SKM-1 (cell line): ENCODE measurements at regions not wholly inside any gene's neighbourhood (a gene's known extent, or its start where the extent isn't known, plus 50 kb on each side); places are given as distances from the start of the nearest gene placed in this dataset.

Experiments
- DNase-seq: peaks from one replicate; lab custom pipeline; 2025; ENCODE audit not compliant: unreplicated experiment; lab: John Stamatoyannopoulos, UW

DNA sequence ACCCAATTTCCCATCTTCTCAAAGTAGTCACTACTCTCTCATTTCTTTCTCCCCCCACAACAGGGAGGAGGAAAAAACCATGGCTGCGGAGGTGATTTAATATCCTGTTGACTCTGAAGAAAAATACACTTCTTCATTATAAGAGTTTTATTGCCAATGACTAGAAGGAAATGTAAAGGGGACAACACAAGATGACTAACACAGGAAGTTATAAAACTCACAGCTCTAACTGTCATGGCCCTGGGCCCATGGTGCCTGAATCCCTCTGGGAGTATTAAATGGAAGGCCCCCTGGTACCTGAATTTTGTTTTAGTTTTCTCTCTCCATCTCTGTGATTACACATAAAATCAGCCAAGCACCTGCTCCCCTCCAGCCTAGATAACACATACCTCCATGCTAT is 352.8 kb upstream of the FAT3 start:
- no peak for DNase-seq

DNA sequence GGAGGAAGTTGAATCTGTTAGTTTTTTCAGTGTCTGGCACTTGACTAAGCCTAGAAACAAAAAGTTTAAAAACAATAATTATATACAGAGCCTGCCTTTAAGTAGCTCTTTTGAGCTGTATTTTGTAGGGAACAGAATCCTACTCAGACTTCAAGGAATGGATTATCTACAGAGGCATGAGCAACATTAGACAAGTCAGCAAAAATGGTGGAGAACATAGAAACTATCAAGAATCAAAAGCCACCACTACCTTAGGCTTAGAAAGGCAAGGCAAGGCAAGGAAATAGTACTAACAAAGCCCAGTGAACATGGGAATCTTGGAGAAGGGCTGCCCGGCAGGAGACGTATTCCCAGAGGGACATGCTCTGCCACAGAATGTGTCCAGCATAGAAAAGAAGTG is 353.6 kb upstream of the FAT3 start:
- DNase-seq = no peak

DNA sequence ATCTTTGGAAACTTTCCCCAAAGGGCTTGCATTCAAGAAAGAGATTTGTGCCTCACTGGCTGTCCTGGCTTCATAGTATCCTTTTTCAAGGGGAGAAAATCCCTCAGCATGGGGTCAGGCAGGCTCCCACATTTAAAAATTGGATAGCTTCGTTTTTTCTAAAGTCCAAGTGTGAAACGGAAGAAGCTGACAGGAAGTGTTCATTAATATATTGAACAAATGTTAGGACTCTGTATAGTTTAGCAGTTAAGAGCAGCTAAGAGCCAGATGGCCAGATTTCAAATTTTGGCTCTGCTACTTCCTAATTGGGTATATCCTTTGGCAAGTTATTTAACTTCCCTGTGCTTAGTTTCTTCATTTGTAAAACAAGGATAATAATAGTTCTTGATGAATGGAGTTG is 354.9 kb upstream of the FAT3 start:
- DNase-seq = no peak

DNA sequence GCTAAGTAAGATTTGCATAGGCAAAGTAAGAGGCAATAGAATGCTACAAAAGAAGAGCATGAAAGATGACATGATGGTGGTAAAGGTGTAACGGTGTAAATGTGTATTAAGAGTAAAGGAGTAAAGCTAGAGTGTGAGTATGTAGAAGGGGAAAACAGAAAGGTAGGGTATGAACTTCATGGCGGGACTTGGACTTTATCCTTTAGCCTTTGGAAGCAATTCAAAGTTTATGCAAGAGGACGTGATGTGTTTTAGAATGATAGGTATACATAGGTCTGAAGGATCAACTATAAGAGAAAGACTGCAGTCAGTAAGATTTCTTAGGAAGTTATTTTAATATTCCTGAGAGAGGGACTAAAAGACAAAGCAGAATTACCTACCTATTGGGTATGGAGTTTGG is 358.0 kb upstream of the FAT3 start:
- no peak for DNase-seq

DNA sequence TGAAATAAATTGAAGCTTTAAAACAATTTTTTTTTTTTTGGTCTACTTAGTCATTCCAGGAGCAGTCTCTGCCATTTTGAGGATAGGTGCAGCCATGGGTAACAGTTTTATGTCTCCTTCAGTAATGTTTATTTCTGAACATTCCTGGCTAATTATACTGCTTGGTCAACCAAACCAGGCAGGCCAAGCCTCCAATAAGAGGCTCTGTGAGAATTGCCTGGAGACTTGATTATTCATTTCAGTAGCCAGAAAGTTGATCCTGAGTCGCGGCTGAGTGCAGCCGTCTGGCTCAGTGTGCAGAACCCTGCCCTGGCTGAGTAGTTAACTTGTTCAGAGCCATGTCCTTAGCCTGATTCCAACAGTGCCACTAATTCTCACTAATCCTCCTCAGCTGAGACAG is 364.0 kb upstream of the FAT3 start:
- DNase-seq = no peak

DNA sequence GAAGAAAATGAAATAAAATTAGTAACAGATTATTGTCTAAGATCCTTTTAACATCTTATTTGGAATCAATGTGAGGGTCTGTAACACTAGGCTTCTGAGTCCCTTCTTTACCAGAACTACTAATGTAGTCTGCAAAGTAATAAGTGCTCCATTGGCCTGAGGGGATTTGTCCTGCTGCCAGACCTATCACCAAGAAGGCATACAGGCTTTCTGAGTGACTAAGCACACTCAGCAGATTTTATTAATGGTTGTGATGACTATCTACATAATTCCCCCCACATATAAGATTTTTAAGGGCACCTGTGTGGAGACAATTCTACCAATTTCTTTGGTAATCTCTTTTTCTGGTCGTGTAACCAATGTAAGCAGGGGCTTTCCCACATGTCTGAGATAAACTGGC is 365.0 kb upstream of the FAT3 start:
- no peak for DNase-seq

DNA sequence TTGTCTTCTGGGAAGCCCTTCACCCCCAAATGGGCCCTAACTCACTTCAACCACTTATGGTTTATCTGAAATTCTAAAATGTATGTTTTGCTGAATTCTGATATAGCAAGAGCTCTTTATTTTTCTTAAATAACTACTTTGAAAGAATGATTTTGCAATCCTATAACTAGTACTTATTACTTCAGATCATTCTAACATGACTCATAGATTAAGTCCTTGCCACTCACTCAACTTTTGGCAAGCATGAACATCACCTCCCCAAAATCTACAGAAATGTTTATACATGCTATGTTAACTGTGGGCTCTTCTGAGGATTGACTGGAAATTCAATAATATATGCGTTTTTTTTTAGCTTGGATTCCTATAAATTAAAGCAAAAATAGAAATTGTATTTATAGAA is 367.4 kb upstream of the FAT3 start:
- DNase-seq = no peak

DNA sequence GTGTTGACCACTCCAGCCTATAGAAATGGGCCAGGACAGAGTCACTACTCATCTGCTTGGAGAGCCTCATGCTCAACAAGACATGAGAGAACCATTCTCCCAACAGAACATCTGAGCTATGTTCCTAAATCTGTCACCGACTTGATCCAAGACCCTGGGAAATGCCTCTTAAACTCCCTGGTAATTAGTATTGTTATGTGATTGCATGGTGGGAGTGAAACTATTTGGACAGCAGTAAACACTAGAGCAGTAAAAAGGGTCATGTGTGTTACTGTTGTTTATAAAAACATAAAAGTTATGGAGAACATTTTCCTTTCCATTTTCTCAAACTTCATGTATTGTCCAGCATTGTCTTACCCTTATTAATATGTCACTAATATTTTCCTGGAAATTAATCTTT is 369.8 kb upstream of the FAT3 start:
- DNase-seq = no peak

DNA sequence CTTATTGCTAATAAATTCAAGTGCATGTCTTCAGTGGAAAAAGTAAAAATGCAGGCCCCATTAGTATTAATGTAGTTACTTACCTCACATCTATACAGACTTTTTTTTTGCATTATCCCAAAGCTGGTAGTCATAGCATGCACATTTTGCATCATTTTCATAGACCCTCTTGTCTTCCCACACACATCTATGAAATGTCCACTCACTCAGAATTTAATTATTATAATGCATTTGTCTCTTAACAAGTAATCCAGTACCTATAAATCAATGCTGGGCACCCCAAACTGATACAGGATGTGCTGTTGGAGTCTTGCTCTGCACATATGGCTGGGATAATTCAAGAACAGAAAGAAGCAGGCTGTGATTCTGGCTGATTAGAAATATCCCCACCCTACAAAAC is 370.4 kb upstream of the FAT3 start:
- DNase-seq = no peak

DNA sequence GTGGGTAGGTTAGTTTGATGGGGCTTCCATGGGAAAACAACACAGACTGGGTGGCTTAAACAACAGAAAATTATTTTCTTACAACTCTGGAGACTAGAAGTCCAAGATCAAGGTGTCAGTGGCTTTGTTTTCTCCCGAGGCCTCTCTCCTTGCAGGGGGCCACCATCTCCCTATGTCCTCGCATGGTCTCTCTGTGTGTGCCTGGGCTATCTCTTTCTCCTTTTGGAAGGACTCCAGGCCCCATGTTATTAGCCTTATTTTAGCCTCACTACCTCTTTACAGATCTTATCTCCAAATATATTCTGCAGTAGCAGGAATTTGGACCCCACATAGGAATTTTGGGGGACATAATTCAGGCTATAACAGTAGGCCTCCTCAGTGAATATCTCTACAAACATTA is 372.7 kb upstream of the FAT3 start:
- no peak for DNase-seq

DNA sequence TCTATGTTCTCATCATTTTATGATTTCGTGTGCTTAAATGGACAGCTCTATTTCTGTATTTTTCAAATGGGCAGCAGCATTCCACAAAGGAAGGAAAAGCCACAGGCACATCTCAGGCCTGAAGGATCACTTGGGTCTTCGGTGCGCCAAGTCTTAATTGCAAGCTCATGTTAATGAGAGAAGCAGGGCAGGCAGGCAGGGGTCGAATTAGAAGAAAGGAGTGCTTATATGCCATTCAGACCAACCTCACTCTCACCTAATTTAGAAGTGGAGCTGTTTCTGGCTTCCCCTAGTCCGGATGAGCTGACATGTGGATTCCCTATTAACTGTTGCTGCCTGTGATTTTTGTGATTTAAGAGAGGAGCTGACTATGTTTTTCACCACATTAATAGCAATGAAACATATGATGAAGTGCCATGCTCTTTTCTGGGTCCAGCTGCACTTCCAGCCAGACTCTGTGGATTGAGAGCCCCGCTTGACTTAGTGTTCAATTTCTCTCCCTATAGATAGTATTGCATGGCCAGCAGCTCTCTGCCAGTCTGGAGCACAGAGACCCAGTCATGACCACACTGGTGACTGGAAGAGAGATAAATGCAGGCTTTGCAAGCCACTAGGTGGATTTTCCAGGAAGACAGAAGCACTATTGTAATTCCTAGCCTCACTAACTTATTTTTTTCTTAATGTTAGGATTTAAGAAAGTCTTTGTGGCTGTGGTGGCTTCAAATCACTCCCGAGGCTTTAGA is 373.9 kb upstream of the FAT3 start:
- DNase-seq = no peak

DNA sequence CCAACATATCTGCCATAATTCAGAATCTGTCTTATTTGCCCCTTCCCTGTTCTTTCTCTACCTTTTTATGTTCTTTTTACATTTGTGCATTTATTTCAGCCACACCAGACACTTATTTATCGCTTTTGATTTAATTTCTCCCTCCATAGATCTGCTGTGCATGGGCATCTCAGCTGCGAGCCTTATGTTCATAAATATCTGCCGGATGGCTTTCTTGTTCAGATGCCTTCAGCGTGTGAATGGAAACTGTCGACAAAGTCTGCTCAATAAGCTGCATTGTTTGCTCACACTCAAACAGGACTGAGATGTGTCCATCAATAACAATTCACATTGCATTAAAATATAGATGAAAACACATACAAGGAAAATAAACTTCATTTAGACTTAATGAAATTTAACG is 374.6 kb upstream of the FAT3 start:
- no peak for DNase-seq

DNA sequence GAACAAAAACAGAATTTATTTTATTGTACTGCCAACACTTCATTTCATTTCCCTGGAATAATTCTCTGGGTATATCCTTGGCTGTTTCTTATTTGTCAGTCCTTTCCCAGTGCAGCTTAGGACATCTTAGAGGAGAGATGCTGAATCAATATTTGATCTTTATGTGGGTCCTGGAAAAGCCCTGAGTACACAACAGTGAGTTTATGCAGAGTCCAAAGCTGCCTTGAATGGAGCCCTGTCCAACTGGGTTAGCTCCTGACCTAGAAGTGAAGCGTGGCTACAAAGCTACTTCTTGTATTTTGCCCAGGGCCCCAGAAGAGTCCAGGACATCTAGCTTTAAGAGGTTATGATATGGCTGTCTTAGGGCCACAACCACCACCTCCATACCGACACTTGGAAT is 378.0 kb upstream of the FAT3 start:
- no peak for DNase-seq

DNA sequence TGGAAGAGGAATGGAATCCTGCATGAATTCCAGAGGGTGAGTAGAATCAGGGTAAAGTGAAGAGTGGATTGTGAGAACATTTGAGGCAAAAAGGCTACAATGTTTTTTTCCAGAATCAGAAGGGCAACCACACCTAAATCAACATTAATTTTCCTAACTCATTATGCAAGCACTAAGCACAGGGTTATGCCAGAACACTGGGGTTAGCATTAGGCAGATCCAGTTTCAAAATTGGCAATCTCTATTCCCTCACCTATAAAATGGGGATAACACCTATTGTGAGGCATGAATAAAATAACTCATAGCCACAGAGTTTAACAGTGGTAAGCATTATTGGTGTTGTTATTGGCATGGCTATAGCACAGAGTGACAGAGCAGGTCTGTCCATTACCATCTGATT is 378.6 kb upstream of the FAT3 start:
- DNase-seq = no peak

DNA sequence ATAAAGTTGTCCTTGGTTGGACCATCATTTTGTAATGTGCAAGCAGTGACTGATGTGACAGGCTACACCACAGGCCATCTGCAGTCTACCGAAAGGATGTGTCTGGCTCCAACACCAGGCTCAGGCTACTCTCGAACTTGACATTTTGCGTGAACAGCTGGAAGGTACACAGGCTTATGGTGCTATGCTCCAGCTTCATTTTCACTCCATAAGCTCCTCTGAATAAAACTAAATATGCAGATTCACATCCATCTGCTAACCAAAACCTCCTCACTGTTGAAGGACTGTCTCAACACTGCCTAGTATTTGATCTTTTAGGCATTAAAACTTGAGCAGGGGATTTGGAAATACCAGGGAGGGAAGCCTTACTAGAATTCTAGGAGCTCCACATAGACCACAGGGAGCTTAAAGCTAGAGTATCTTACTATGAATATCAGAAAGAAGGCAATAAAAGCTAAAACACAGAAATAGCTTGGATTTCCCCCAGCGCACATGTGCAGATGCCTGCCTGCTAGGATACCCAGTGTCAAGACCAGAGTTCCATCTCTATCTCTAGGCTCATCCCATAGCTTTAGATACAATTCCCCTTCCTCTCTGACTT is 383.9 kb upstream of the FAT3 start:
- no peak for DNase-seq

DNA sequence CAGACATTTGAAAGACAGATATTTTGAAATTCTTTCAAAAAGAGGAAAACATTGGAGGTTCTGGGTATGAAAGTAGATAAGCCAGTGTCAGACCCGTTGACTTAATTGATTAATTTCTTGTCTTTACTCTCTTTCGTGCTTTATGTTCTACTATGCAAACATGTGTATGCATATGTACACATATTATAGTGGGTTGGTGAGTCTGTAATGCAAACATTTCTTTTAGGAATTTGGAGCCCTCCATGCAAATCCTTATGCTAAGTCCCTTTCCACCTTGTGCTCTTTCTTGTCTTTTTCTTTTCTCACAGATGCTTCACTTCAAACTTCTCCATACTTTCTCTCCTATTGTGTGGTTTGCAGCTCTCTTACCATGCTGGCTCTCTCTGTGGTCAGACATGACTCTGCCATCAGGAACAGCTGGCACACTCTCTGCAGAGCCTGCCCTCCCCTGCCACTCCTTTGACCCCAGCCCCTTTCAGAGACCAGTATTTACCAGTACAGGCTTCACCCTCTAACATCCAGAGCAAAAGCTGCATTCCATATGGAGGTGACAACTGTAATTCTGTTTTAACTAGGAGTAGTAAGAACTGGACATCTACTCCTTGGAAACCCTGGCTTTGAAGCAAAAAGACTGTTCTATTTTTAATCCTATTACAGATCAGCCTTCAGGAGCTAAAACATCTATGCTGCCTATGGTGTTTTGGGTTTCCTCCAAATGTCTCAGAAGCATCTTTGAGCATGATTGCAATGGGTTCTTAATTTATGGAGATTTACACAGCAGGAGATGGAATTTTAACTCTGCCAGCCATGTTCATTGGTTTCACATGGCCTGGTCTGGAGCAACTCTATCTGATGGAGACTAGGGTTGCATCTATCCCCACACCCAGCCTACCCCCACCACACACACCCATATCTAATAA is 386.9 kb upstream of the FAT3 start:
- DNase-seq = no peak

DNA sequence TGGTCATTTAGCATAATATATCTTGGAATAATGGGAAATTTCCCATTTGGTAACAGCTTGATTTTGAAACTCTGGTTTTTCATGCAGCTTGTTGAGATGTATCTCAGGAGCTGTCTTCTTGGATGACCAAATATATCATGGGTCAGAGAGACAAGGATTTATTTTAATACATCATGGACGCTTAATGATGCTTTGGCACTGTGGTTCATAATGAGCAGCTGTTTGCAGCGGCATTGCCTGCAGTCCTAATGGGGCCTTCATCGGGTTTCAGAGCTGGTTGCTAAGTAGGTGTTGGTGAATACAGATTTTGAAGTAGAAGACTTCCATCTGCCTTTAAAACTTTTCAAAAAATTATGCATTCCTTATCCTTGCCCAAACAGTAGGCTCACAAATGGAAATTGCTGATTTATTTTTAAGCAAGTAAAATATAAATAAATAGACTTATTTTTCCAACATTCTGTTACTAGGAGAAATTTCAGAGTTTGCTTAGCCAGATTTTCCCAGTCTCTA is 389.5 kb upstream of the FAT3 start:
- DNase-seq = no peak

DNA sequence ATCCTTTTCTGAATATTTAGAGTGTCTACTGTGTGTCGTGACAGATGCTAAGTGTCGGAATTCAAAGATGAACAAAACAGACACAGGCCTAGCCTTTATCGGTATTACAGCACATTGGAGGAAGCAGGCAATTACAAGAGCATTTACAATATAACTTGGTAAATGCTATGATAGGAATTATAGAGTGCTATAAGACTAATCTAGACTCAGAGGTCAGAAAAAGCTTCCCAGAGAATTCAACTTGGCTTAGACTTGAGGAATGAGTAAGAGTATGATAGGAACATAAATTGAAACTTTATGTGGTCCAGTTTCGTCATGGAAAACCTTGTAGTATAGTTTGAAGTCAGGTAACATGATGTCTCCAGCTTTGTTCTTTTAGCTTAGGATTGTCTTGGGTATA is 395.7 kb upstream of the FAT3 start:
- DNase-seq = no peak

DNA sequence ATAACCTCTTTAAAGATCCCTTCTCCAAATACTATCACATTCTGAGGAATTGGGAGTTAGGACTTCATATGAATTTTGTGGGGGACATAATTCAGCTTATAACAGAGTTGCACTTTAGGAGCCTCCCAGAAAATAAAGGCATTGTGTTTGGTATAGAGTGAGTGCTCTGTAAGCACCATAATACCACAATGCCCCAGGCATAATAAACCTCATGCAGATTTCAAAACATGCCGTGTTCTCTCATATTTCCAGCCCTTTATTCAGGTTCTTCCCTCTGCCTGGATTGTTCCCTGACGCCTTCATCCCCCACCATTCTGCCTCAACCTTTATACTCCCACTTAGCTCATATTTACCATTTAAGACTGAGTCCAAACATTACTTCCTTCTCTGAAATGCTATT is 398.8 kb upstream of the FAT3 start:
- no peak for DNase-seq

DNA sequence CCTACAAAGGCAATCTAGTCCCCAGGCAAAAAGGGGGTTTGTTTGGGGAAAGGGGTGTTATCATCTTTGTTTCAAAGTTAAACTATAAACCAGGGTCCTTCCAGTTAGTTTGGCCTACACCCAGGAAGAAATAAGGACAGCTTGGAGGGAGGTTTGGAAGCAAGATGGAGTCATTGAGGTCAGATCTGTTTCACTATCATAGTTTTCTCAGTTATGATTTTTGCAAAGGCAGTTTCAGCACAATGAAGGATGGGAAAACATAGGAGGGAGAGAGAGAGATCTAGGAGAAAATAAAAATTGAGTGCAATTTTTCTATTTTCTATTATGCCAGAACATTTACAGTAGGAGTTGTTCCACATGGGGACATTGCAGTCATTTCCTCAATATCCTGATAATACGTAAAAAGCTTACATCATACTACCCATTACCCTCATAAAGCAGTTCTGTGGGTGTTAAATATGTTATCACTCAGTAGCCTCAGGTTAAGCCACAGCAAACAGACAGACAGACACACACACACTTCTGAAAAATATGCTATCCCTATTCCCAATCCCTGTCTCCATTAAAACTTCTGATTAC is 401.3 kb upstream of the FAT3 start:
- DNase-seq = no peak

DNA sequence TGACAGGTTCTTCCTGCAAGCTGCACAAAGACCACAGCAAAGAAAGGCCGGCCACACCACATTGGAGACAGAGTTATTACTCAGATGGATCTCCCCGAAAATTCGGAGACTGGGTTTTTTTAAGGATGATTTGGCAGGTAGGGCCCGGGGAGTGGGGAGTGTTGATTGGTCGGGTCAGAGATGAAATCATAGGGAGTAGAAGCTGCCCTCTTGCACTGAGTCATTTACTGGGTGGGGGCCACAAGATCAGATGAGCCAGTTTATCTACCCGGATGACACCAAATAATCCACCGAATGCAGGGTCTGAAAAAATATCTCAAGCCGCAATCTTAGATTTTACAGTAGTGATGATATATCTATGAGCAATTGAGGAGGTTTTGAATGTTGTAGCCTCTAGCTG is 401.8 kb upstream of the FAT3 start:
- no peak for DNase-seq

DNA sequence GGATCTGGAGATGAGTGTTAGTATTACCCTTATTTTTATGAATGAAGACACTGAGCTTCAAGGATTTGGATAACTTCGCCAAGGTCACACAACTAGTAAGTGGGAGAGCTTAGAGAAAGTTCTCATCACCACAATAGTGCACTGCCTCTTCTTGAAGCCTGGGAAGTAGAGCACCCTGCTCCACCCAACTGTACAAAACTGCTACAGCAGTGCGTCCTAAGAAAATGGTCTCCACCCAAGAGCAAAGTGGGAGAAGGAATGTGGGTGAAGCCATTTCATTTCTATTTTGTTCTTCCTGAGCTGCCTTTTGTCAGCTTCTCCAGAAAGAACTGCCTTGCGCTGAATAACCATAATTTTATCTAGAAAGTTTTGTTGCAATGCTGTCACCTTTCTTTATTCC is 403.9 kb upstream of the FAT3 start:
- no peak for DNase-seq
